GM19467 (cell line): ENCODE measurements at regions not wholly inside any gene's neighbourhood (a gene's known extent, or its start where the extent isn't known, plus 50 kb on each side); places are given as distances from the start of the nearest gene placed in this dataset.
"Not testable (repeated sequence)": the region's sequence is repeated elsewhere in the genome, so short reads cannot be mapped to it uniquely, and the experiment has no call there.

Experiments
- ATAC-seq: cut with Tn5 transposase; IDR thresholded peaks from one replicate; pipeline ENCODE4 v1.9.1; 2021; ENCODE audit warnings: mild to moderate bottlenecking, moderate library complexity; ENCODE audit not compliant: unreplicated experiment

GRCh38 chr5:67774786-67775185 is 440.8 kb upstream of the PIK3R1 start:
- no peak for ATAC-seq

GRCh38 chr5:67774267-67774552 is 441.3 kb upstream of the PIK3R1 start:
- no peak for ATAC-seq

GRCh38 chr5:67773411-67774266 is 441.9 kb upstream of the PIK3R1 start:
- ATAC-seq: no peak

GRCh38 chr5:67771791-67772190 is 443.8 kb upstream of the PIK3R1 start:
- no peak for ATAC-seq

GRCh38 chr5:67771221-67771620 is 444.3 kb upstream of the PIK3R1 start:
- ATAC-seq: no peak

GRCh38 chr5:67770431-67771025 is 445.0 kb upstream of the PIK3R1 start:
- ATAC-seq: no peak

GRCh38 chr5:67765697-67766096 is 449.9 kb upstream of the PIK3R1 start:
- no peak for ATAC-seq

- not testable (repeated sequence) for ATAC-seq
Observed at GRCh38 chr5:67757771-67758170, 457.8 kb upstream of the PIK3R1 start.

- ATAC-seq: no peak
Observed at GRCh38 chr5:67752357-67752708, 463.2 kb upstream of the PIK3R1 start.

- no peak for ATAC-seq
Observed at GRCh38 chr5:67748165-67748690, 467.3 kb upstream of the PIK3R1 start.

GRCh38 chr5:67747096-67747495 is 468.5 kb upstream of the PIK3R1 start:
- no peak for ATAC-seq

GRCh38 chr5:67746608-67747007 is 468.9 kb upstream of the PIK3R1 start:
- ATAC-seq: not testable (repeated sequence)

- ATAC-seq: no peak
Observed at GRCh38 chr5:67746103-67746502, 469.5 kb upstream of the PIK3R1 start.

- no peak for ATAC-seq
Observed at GRCh38 chr5:67732921-67733320, 482.6 kb upstream of the PIK3R1 start.

- no peak for ATAC-seq
Observed at GRCh38 chr5:67732471-67732870, 483.1 kb upstream of the PIK3R1 start.

GRCh38 chr5:67731886-67732285 is 483.7 kb upstream of the PIK3R1 start:
- ATAC-seq: no peak

- ATAC-seq: no peak
Observed at GRCh38 chr5:67730917-67731474, 484.6 kb upstream of the PIK3R1 start.

GRCh38 chr5:67728326-67728890 is 487.1 kb upstream of the PIK3R1 start:
- no peak for ATAC-seq

GRCh38 chr5:67725604-67726003 is 490.0 kb upstream of the PIK3R1 start:
- no peak for ATAC-seq

GRCh38 chr5:67724412-67725135 is 491.0 kb upstream of the PIK3R1 start:
- ATAC-seq: no peak

GRCh38 chr5:67723873-67724272 is 491.7 kb upstream of the PIK3R1 start:
- ATAC-seq: no peak
